WTC11 (cell line): ENCODE measurements at regions not wholly inside any gene's neighbourhood (a gene's known extent, or its start where the extent isn't known, plus 50 kb on each side); places are given as distances from the start of the nearest gene placed in this dataset.

Source experiments
- FOXK1 ChIP-seq: sonication (generic); formaldehyde crosslinking; IDR thresholded peaks from 2 replicates; pipeline ENCODE4 v1.8.0; 2022; ENCODE audit warnings: mild to moderate bottlenecking, moderate library complexity, missing genetic modification reagents
- TF ChIP-seq, protein P1 (sequence below): fragments of 200-600 bp; IDR thresholded peaks from 2 replicates; pipeline ENCODE4 v1.8.0; 2022; ENCODE audit warnings: antibody characterized with exemption
- TF ChIP-seq, protein P2 (sequence below): sonication (generic); formaldehyde crosslinking; IDR thresholded peaks from 2 replicates; pipeline ENCODE4 v1.8.0; 2022; ENCODE audit warnings: missing genetic modification reagents
- TF ChIP-seq, protein P3 (sequence below): sonication (generic); formaldehyde crosslinking; IDR thresholded peaks from 2 replicates; pipeline ENCODE4 v1.8.0; 2022; ENCODE audit warnings: mild to moderate bottlenecking, missing genetic modification reagents

DNA sequence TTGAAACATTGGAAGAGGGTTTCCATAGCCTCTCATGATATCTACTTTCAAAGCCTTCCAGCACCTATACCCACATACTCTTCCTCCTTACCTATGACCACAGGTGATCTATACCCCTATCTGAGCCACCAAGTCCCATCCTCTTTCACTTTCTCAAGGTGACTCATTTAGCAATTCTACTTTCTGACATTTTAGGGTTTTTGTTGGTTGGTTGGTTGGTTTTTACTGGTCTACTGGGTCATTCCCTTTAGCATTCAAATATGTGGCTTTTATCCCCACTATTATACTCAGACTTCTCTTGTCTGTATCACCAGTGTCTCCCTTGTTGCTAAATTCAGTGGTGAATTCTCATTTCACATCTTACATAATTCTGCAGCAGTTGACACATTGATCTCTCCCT lies 130.4 kb upstream of the STEAP4 start:
- TF ChIP-seq, protein P1, sequence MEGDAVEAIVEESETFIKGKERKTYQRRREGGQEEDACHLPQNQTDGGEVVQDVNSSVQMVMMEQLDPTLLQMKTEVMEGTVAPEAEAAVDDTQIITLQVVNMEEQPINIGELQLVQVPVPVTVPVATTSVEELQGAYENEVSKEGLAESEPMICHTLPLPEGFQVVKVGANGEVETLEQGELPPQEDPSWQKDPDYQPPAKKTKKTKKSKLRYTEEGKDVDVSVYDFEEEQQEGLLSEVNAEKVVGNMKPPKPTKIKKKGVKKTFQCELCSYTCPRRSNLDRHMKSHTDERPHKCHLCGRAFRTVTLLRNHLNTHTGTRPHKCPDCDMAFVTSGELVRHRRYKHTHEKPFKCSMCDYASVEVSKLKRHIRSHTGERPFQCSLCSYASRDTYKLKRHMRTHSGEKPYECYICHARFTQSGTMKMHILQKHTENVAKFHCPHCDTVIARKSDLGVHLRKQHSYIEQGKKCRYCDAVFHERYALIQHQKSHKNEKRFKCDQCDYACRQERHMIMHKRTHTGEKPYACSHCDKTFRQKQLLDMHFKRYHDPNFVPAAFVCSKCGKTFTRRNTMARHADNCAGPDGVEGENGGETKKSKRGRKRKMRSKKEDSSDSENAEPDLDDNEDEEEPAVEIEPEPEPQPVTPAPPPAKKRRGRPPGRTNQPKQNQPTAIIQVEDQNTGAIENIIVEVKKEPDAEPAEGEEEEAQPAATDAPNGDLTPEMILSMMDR: no peak
- TF ChIP-seq, protein P2, sequence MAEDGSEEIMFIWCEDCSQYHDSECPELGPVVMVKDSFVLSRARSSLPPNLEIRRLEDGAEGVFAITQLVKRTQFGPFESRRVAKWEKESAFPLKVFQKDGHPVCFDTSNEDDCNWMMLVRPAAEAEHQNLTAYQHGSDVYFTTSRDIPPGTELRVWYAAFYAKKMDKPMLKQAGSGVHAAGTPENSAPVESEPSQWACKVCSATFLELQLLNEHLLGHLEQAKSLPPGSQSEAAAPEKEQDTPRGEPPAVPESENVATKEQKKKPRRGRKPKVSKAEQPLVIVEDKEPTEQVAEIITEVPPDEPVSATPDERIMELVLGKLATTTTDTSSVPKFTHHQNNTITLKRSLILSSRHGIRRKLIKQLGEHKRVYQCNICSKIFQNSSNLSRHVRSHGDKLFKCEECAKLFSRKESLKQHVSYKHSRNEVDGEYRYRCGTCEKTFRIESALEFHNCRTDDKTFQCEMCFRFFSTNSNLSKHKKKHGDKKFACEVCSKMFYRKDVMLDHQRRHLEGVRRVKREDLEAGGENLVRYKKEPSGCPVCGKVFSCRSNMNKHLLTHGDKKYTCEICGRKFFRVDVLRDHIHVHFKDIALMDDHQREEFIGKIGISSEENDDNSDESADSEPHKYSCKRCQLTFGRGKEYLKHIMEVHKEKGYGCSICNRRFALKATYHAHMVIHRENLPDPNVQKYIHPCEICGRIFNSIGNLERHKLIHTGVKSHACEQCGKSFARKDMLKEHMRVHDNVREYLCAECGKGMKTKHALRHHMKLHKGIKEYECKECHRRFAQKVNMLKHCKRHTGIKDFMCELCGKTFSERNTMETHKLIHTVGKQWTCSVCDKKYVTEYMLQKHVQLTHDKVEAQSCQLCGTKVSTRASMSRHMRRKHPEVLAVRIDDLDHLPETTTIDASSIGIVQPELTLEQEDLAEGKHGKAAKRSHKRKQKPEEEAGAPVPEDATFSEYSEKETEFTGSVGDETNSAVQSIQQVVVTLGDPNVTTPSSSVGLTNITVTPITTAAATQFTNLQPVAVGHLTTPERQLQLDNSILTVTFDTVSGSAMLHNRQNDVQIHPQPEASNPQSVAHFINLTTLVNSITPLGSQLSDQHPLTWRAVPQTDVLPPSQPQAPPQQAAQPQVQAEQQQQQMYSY: no peak
- TF ChIP-seq FOXK1: no peak
- TF ChIP-seq, protein P3, sequence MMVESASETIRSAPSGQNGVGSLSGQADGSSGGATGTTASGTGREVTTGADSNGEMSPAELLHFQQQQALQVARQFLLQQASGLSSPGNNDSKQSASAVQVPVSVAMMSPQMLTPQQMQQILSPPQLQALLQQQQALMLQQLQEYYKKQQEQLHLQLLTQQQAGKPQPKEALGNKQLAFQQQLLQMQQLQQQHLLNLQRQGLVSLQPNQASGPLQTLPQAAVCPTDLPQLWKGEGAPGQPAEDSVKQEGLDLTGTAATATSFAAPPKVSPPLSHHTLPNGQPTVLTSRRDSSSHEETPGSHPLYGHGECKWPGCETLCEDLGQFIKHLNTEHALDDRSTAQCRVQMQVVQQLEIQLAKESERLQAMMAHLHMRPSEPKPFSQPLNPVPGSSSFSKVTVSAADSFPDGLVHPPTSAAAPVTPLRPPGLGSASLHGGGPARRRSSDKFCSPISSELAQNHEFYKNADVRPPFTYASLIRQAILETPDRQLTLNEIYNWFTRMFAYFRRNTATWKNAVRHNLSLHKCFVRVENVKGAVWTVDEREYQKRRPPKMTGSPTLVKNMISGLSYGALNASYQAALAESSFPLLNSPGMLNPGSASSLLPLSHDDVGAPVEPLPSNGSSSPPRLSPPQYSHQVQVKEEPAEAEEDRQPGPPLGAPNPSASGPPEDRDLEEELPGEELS (CRISPR knock-in tag): no peak
